ENCODE measurements at regions not wholly inside any gene's neighbourhood (a gene's known extent, or its start where the extent isn't known, plus 50 kb on each side); places are given as distances from the start of the nearest gene placed in this dataset.

DNA sequence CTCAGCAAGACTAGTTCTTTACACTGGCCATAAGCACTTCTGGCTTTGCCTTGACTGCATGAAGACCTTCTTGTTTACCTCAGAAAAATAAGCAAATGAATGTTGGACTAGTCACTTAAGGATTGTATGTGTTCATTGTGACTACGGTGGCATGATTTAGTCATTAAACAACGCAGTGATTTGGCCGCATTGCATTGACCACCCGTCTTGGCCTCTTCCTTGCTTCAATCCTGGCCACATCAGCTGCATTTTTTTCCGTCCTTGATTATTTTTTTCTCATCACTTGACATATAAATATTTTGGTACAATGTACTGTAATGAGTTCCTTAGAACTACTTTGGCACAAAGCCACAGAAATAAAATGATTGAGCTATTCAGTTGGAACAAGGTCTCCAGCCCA is 656.2 kb downstream of the RAB28 start:
- no peaks in the 10 kb centered on the region for H3K4me1 ChIP-seq
- Mint-ChIP-seq H3K4me1 (ENCODE audit: low read depth, unreplicated experiment) (no peaks in the 10 kb centered on the region), H3K9me3 (ENCODE audit: unreplicated experiment) (no peaks in the 10 kb centered on the region), H3K27ac (ENCODE audit: unreplicated experiment) (no peak overlapping the region), H3K27me3 (ENCODE audit: insufficient read depth, unreplicated experiment) (peaks cover 11% of the 10 kb centered on the region), H3K4me3 (ENCODE audit: unreplicated experiment) (no peak overlapping the region), H3K36me3 (ENCODE audit: insufficient read depth, unreplicated experiment) (no peaks in the 10 kb centered on the region)
- DNase-seq, result no peak
- H3K4me3 ChIP-seq (ENCODE audit: low read depth, low read length), result no peak overlapping the region
- intact Hi-C loops (cut with micrococcal nuclease; ENCODE audit: unreplicated experiment), result no loop called here
- H3K36me3 ChIP-seq (ENCODE audit: control insufficient read depth, insufficient read depth, low read length), result no peaks in the 10 kb centered on the region
- H3K27me3 ChIP-seq (replicated peaks; ENCODE audit: control insufficient read depth, insufficient read depth, low read length), result no peaks in the 10 kb centered on the region
- ChIA-PET POLR2A (no interaction called here), CTCF (no interaction called here)
- no peak for TF ChIP-seq CTCF (IDR thresholded peaks at IDR 0.05; ENCODE audit: insufficient read depth in 1 of 2, low read depth in 1 of 2, low read length in 1 of 2, severe bottlenecking in 1 of 2, unreplicated experiment in 1 of 2)
- H3K9me3 ChIP-seq, result no peaks in the 10 kb centered on the region
- no TSS peak for BruUV-seq (replicated peaks)

- H3K36me3 Mint-ChIP-seq (ENCODE audit: insufficient read depth, unreplicated experiment), result no peaks in the 10 kb centered on the region
- Histone ChIP-seq H3K4me1 (no peaks in the 10 kb centered on the region), H3K36me3 (ENCODE audit: control insufficient read depth, insufficient read depth, low read length) (no peaks in the 10 kb centered on the region), H3K9me3 (no peaks in the 10 kb centered on the region), H3K4me3 (ENCODE audit: low read depth, low read length) (no peak overlapping the region), H3K27me3 (replicated peaks; ENCODE audit: control insufficient read depth, insufficient read depth, low read length) (no peaks in the 10 kb centered on the region)
- ChIA-PET POLR2A (no interaction called here), CTCF (no interaction called here)
- TF ChIP-seq CTCF (IDR thresholded peaks at IDR 0.05; ENCODE audit: insufficient read depth in 1 of 2, low read depth in 1 of 2, low read length in 1 of 2, severe bottlenecking in 1 of 2, unreplicated experiment in 1 of 2), result no peak
- peaks cover 11% of the 10 kb centered on the region for H3K9me3 Mint-ChIP-seq (ENCODE audit: unreplicated experiment)
- no peaks in the 10 kb centered on the region for H3K4me1 Mint-ChIP-seq (ENCODE audit: low read depth, unreplicated experiment)
- no peak overlapping the region for H3K4me3 Mint-ChIP-seq (ENCODE audit: unreplicated experiment)
- no TSS peak for BruUV-seq (replicated peaks)
- H3K27ac Mint-ChIP-seq (ENCODE audit: unreplicated experiment), result no peak overlapping the region
- intact Hi-C loops (cut with micrococcal nuclease; ENCODE audit: unreplicated experiment), result no loop called here
- H3K27me3 Mint-ChIP-seq (ENCODE audit: insufficient read depth, unreplicated experiment), result peaks cover 8% of the 10 kb centered on the region
- no peak for DNase-seq
These were observed 692.6 kb downstream of the RAB28 start for GRCh38 chr4:12791536-12791935.

DNA sequence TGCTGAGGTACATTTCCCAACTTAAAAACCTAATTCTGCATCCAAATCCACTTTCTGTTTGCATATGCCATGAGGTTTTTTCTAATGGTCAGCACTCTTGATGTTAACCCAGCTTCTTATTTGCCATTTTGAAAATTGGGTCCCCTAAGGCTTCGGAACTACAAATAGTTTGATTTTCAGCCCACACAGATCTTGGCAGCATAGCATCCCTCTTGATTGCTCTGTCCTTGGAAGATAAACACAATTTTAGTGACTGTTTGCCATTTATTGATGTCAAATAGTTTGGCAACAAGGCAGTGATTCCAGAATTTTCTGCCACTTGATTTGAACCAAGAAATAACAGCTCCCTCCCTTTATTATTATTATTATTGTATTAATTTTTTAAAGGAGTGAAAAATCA is 696.9 kb downstream of the RAB28 start:
- POLR2A ChIA-PET, result no interaction called here
- Mint-ChIP-seq H3K4me3 (ENCODE audit: unreplicated experiment) (no peak overlapping the region), H3K27ac (ENCODE audit: unreplicated experiment) (no peak overlapping the region), H3K27me3 (ENCODE audit: insufficient read depth, unreplicated experiment) (peaks cover 8% of the 10 kb centered on the region), H3K9me3 (ENCODE audit: unreplicated experiment) (no peaks in the 10 kb centered on the region), H3K4me1 (ENCODE audit: low read depth, unreplicated experiment) (no peaks in the 10 kb centered on the region), H3K36me3 (ENCODE audit: insufficient read depth, unreplicated experiment) (no peaks in the 10 kb centered on the region)
- BruUV-seq (replicated peaks), result no TSS peak
- Histone ChIP-seq H3K4me1 (no peaks in the 10 kb centered on the region), H3K4me3 (ENCODE audit: low read depth, low read length) (no peak overlapping the region), H3K36me3 (ENCODE audit: control insufficient read depth, insufficient read depth, low read length) (no peaks in the 10 kb centered on the region), H3K27me3 (replicated peaks; ENCODE audit: control insufficient read depth, insufficient read depth, low read length) (no peaks in the 10 kb centered on the region), H3K9me3 (no peaks in the 10 kb centered on the region)
- no peak for TF ChIP-seq CTCF (IDR thresholded peaks at IDR 0.05; ENCODE audit: insufficient read depth in 1 of 2, low read depth in 1 of 2, low read length in 1 of 2, severe bottlenecking in 1 of 2, unreplicated experiment in 1 of 2)
- CTCF ChIA-PET, result no interaction called here
- DNase-seq, result no peak
- intact Hi-C loops (cut with micrococcal nuclease; ENCODE audit: unreplicated experiment), result no loop called here

Measured in Caco-2 (cell line).